GM10248 (cell line): ENCODE measurements at regions not wholly inside any gene's neighbourhood (a gene's known extent, or its start where the extent isn't known, plus 50 kb on each side); places are given as distances from the start of the nearest gene placed in this dataset.

Experiments used
- CTCF ChIA-PET: fragments of 300-600 bp; sonication (Branson Sonifier 250); formaldehyde crosslinking; extraction: SDS; loops from one replicate; lab custom pipeline; 2021; ENCODE audit warnings: antibody characterized with exemption; lab: Yijun Ruan, JAX
- POLR2A ChIA-PET: fragments of 350-650 bp; sonication (Branson Sonifier 250); formaldehyde crosslinking; extraction: SDS; loops from one replicate; lab custom pipeline; 2020; ENCODE audit warnings: antibody characterized with exemption; lab: Yijun Ruan, JAX
- DNase-seq: peaks from one replicate; pipeline ENCODE4 v3.0.0; 2012; ENCODE audit errors: extremely low spot score
- CTCF ChIP-seq: IDR thresholded peaks from 2 replicates; pipeline ENCODE4 v1.5.1; 2012; ENCODE audit warnings: mild to moderate bottlenecking, low read depth; ENCODE audit errors: extremely low read depth, missing control alignments, control extremely low read depth

- POLR2A ChIA-PET, result no interaction called here
- DNase-seq, result no peak
- CTCF ChIA-PET, result interaction anchor here (4.4 kb wide), 1 partner anchor 10 kb away, joined by 30 read pairs; no protein-coding TSS in a partner anchor
- TF ChIP-seq CTCF, result no peak
These were observed 63.5 kb upstream of the MBIP start for GRCh38 chr14:36383767-36384431.

DNA sequence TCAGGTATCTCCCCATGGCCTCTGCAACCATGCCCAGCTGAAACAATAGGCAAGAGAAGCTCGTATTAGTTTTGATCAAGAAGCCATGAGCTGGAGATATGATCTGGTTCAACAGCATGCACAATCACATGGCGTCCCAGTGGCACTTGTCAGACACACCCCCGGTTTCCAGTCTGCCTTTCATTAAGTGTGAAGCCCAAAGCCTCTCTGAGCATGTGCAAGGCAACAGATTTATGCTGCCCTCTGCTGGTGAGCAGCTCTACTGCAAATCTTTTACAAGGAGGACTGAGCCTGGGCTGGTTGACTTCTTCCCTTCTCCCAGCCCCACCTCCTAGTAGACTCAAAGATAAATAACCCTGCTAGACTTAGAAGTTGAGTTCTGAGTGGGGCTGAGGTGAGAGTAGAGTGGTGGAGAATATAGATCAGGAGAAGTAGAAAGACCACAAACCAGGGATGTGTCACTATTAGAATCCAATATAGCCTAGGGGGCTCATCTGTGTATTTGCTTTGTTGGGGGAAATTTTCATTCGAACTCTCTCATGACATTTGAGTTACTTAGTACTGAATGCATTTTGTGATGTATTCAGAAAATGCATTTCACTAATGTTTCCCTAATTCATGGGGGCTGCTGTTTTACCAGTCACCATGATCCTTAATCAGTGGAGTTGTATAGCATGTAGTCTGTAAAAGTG is 53.7 kb upstream of the MBIP start:
- peak; percentile 94 for TF ChIP-seq CTCF
- DNase-seq, result peak; percentile 60
- CTCF ChIA-PET, result interaction anchor here (0.7 to 6.9 kb wide), 37 partner anchors 10 to 557 kb away, joined by 3 to 97 read pairs (median 4); partner anchors contain the start of gene MBIP
- POLR2A ChIA-PET, result no interaction called here
